ENCODE measurements at regions not wholly inside any gene's neighbourhood (a gene's known extent, or its start where the extent isn't known, plus 50 kb on each side); places are given as distances from the start of the nearest gene placed in this dataset.

- Mint-ChIP-seq H3K36me3 (ENCODE audit: low read depth) (no peaks in the 10 kb centered on the region), H3K9me3 (no peaks in the 10 kb centered on the region), H3K4me3 (no peak overlapping the region), H3K27ac (no peak overlapping the region), H3K27me3 (peaks cover 4% of the 10 kb centered on the region), H3K4me1 (ENCODE audit: low read depth) (no peaks in the 10 kb centered on the region)
- no peak for TF ChIP-seq CTCF (IDR thresholded peaks at IDR 0.05)
- ATAC-seq (no peak), DNase-seq (no peak)
- intact Hi-C loops (cut with micrococcal nuclease): no loop called here
- CTCF ChIA-PET: no interaction called here
- POLR2A ChIA-PET: no interaction called here
These were observed 138.2 kb downstream of the CCT6B start for GRCh38 chr17:34823023-34823422.

- no peaks in the 10 kb centered on the region for H3K36me3 Mint-ChIP-seq (ENCODE audit: low read depth)
- intact Hi-C loops (cut with micrococcal nuclease): no loop called here
- POLR2A ChIA-PET: no interaction called here
- CTCF ChIA-PET: no interaction called here
- peaks cover 4% of the 10 kb centered on the region for H3K27me3 Mint-ChIP-seq
- H3K27ac Mint-ChIP-seq: no peak overlapping the region
- H3K4me3 Mint-ChIP-seq: no peak overlapping the region
- no peaks in the 10 kb centered on the region for H3K4me1 Mint-ChIP-seq (ENCODE audit: low read depth)
- no peak for DNase-seq
- no peaks in the 10 kb centered on the region for H3K9me3 Mint-ChIP-seq
- no peak for ATAC-seq
- no peak for TF ChIP-seq CTCF (IDR thresholded peaks at IDR 0.05)
These were observed 139.1 kb downstream of the CCT6B start for GRCh38 chr17:34822007-34822739.

GRCh38 chr17:34820922-34821321 is 140.3 kb downstream of the CCT6B start:
- Mint-ChIP-seq H3K27me3 (peaks cover 4% of the 10 kb centered on the region), H3K9me3 (no peaks in the 10 kb centered on the region), H3K4me3 (no peak overlapping the region), H3K36me3 (ENCODE audit: low read depth) (no peaks in the 10 kb centered on the region), H3K27ac (no peak overlapping the region), H3K4me1 (ENCODE audit: low read depth) (no peaks in the 10 kb centered on the region)
- no peak for TF ChIP-seq CTCF (IDR thresholded peaks at IDR 0.05)
- POLR2A ChIA-PET: no interaction called here
- no peak for ATAC-seq
- no peak for DNase-seq
- CTCF ChIA-PET: no interaction called here
- intact Hi-C loops (cut with micrococcal nuclease): no loop called here

GRCh38 chr17:34820248-34820801 is 140.9 kb downstream of the CCT6B start:
- TF ChIP-seq CTCF (IDR thresholded peaks at IDR 0.05): no peak
- Mint-ChIP-seq H3K27ac (no peak overlapping the region), H3K27me3 (peaks cover 4% of the 10 kb centered on the region), H3K9me3 (no peaks in the 10 kb centered on the region), H3K4me3 (no peak overlapping the region), H3K4me1 (ENCODE audit: low read depth) (no peaks in the 10 kb centered on the region), H3K36me3 (ENCODE audit: low read depth) (no peaks in the 10 kb centered on the region)
- no peak for ATAC-seq
- ChIA-PET POLR2A (no interaction called here), CTCF (no interaction called here)
- DNase-seq: no peak
- intact Hi-C loops (cut with micrococcal nuclease): no loop called here

- Mint-ChIP-seq H3K27me3 (peaks cover 4% of the 10 kb centered on the region), H3K4me1 (ENCODE audit: low read depth) (no peaks in the 10 kb centered on the region), H3K4me3 (no peak overlapping the region), H3K27ac (no peak overlapping the region), H3K9me3 (no peaks in the 10 kb centered on the region), H3K36me3 (ENCODE audit: low read depth) (no peaks in the 10 kb centered on the region)
- ChIA-PET POLR2A (no interaction called here), CTCF (no interaction called here)
- intact Hi-C loops (cut with micrococcal nuclease): no loop called here
- ATAC-seq (no peak), DNase-seq (no peak)
- no peak for TF ChIP-seq CTCF (IDR thresholded peaks at IDR 0.05)
These were observed 143.8 kb downstream of the CCT6B start for GRCh38 chr17:34817252-34818035.
